ENCODE measurements at regions not wholly inside any gene's neighbourhood (a gene's known extent, or its start where the extent isn't known, plus 50 kb on each side); places are given as distances from the start of the nearest gene placed in this dataset.

GRCh38 chr4:103478210-103478609 lies 241.6 kb downstream of the TACR3 start:
- TF ChIP-seq CTCF (IDR thresholded peaks at IDR 0.05): no peak
- no CpG with 5 or more reads among the region's 1 CpG for WGBS (ENCODE audit: insufficient coverage)

DNA sequence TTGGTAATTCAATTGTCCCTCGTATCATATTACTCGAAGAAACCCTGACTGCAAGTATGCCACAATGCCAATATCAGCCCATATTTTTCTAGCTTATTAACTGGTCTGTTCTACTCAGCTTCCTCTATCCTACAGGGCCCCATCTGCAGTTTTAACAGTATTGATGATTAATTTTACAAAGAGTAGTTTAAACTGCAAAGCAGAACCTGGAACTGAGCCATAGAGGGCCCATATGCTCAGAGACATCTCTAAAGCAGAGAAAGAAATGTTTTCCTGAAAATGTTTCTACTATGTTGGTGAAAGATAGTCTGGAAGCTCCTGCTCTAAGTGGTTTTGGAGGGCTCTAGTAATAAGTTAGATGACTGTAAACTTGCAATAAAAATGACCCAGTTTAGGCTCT lies 259.4 kb upstream of the CENPE start:
- Histone ChIP-seq H3K4me3 (replicated peaks in 1 of 3; ENCODE audit: low read depth in 2 of 3, low read length in 3 of 3) (no peak overlapping the region), H3K27me3 (ENCODE audit: control insufficient read depth in 2 of 2, insufficient read depth in 2 of 2, low read length in 2 of 2) (no peaks in the 10 kb centered on the region), H3K9ac (ENCODE audit: insufficient read depth, low read length, poor library complexity, severe bottlenecking) (no peak overlapping the region), H3K27ac (ENCODE audit: low read depth in 1 of 2, low read length in 2 of 2) (no peak overlapping the region), H3K4me1 (ENCODE audit: control insufficient read depth in 1 of 2, insufficient read depth in 2 of 2, low read length in 2 of 2) (no peaks in the 10 kb centered on the region), H4K20me1 (ENCODE audit: insufficient read depth, low read length) (no peaks in the 10 kb centered on the region), H3K4me2 (replicated peaks; ENCODE audit: extremely low read depth, low read length, poor library complexity, severe bottlenecking) (no peak overlapping the region), H3K79me2 (ENCODE audit: insufficient read depth, low read length) (no peaks in the 10 kb centered on the region), H3K36me3 (replicated peaks in 1 of 2; ENCODE audit: control insufficient read depth in 1 of 2, insufficient read depth in 2 of 2, low read length in 2 of 2) (no peaks in the 10 kb centered on the region), H2AFZ (ENCODE audit: insufficient read depth, low read depth, low read length, poor library complexity, severe bottlenecking) (no peak overlapping the region), H3K9me3 (replicated peaks in 1 of 2; ENCODE audit: control insufficient read depth in 1 of 2, insufficient read depth in 1 of 2, low read length in 2 of 2) (no peaks in the 10 kb centered on the region)
- no peak overlapping the region for H3K27ac Mint-ChIP-seq
- no peak overlapping the region for H3K4me3 Mint-ChIP-seq
- DNase-seq: no peak
- no CpG with 5 or more reads among the region's 2 CpGs for WGBS (ENCODE audit: insufficient coverage)
- H3K9me3 Mint-ChIP-seq: peaks cover 0 to 11% (median 5%) of the 10 kb centered on the region in 7 donors
- no peaks in the 10 kb centered on the region for H3K36me3 Mint-ChIP-seq
- no peak for TF ChIP-seq CTCF (IDR thresholded peaks at IDR 0.05)
- no peaks in the 10 kb centered on the region for H3K27me3 Mint-ChIP-seq (ENCODE audit: low read depth in 3 of 3)
- no peaks in the 10 kb centered on the region for H3K4me1 Mint-ChIP-seq
- intact Hi-C loops (cut with micrococcal nuclease): no loop called here

More at GRCh38 chr4:103478210-103478609, 241.6 kb downstream of the TACR3 start:
- Mint-ChIP-seq H3K27me3 (ENCODE audit: low read depth in 3 of 3) (peaks cover 0 to 2% (median 0%) of the 10 kb centered on the region in 3 donors), H3K36me3 (no peaks in the 10 kb centered on the region), H3K27ac (no peak overlapping the region), H3K4me3 (no peak overlapping the region), H3K4me1 (no peaks in the 10 kb centered on the region), H3K9me3 (peaks cover 0 to 6% (median 0%) of the 10 kb centered on the region in 7 donors)
- Histone ChIP-seq H3K79me2 (ENCODE audit: insufficient read depth, low read length) (no peaks in the 10 kb centered on the region), H4K20me1 (ENCODE audit: insufficient read depth, low read length) (no peaks in the 10 kb centered on the region), H3K36me3 (replicated peaks in 1 of 2; ENCODE audit: control insufficient read depth in 1 of 2, insufficient read depth in 2 of 2, low read length in 2 of 2) (no peaks in the 10 kb centered on the region), H3K4me2 (replicated peaks; ENCODE audit: extremely low read depth, low read length, poor library complexity, severe bottlenecking) (no peak overlapping the region), H3K27ac (ENCODE audit: low read depth in 1 of 2, low read length in 2 of 2) (no peak overlapping the region), H3K4me3 (replicated peaks in 1 of 3; ENCODE audit: low read depth in 2 of 3, low read length in 3 of 3) (no peak overlapping the region), H3K9me3 (replicated peaks in 1 of 2; ENCODE audit: control insufficient read depth in 1 of 2, insufficient read depth in 1 of 2, low read length in 2 of 2) (no peaks in the 10 kb centered on the region), H3K4me1 (ENCODE audit: control insufficient read depth in 1 of 2, insufficient read depth in 2 of 2, low read length in 2 of 2) (no peaks in the 10 kb centered on the region), H3K27me3 (ENCODE audit: control insufficient read depth in 2 of 2, insufficient read depth in 2 of 2, low read length in 2 of 2) (no peaks in the 10 kb centered on the region), H3K9ac (ENCODE audit: insufficient read depth, low read length, poor library complexity, severe bottlenecking) (no peak overlapping the region), H2AFZ (ENCODE audit: insufficient read depth, low read depth, low read length, poor library complexity, severe bottlenecking) (no peak overlapping the region)
- no peak for DNase-seq
- intact Hi-C loops (cut with micrococcal nuclease): no loop called here
